Stimulated activated CD4-positive, alpha-beta T cell treated with anti-CD3 and anti-CD28 coated beads, Interleukin-12 subunit alpha, Interleukin-12 subunit beta, amount 100 ng/mL, for 4 hours (primary cell): ENCODE measurements at regions not wholly inside any gene's neighbourhood (a gene's known extent, or its start where the extent isn't known, plus 50 kb on each side); places are given as distances from the start of the nearest gene placed in this dataset.
"Not testable (repeated sequence)": the region's sequence is repeated elsewhere in the genome, so short reads cannot be mapped to it uniquely, and the experiment has no call there.

ENCODE experiments used
- DNase-seq: peaks from one replicate; pipeline ENCODE4 v3.0.0-alpha.2; 2020

DNA sequence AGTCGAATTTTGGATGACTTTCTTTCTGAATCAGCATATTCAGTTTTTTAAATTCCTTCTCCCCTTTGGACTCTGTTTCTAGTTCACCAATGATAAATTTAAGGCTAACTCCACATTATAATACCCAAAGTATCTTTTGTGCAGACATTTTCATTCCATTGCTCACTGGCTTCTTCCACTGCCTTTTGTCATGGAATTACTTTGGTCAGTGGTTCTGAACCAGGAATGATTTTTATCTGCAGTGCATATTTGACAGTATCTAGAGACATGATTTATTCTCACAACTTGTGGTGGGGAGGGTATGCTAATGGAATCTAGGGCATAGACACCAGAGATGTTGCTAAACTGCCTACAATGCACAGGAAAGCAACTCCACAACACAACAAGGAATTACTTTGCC, 234.4 kb upstream of the PRKD1 start:
- no peak for DNase-seq

DNA sequence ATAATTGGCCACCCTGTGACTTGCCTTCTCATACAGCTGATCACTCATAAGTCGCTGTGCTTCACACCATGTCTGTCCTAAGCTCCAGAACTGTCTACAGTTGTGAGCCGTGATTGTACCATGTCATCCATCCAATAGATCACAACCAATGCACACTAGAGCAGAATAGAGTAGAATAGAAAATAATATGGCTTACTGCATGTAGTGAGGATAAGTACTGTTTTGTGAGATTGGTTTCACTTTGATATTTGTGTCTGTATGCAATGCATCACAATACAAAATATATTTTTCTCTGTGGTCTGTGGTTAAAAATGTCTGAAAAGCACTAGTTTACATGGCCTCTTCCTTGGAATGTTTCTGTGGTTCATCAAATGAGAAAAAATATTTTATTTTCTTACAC, 237.6 kb upstream of the PRKD1 start:
- no peak for DNase-seq

DNA sequence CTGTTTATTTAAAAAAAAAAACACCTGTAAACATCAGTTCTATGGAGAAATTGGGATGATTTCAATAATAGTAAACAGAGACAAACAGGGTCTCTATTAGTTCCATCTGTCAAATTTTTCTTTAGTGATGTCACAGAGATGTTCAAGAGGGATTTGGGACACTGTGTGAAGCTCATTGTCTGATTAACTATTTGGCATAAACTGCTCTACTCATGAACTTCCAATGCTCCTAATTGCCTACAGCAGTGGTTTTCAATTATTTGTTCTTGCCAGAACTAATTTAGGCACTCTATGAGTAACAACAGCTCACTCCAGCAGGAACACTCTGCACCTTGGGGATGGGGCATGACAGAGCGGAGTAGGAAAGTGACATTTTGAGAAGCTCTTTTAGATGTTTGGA, 250.1 kb upstream of the PRKD1 start:
- no peak for DNase-seq

DNA sequence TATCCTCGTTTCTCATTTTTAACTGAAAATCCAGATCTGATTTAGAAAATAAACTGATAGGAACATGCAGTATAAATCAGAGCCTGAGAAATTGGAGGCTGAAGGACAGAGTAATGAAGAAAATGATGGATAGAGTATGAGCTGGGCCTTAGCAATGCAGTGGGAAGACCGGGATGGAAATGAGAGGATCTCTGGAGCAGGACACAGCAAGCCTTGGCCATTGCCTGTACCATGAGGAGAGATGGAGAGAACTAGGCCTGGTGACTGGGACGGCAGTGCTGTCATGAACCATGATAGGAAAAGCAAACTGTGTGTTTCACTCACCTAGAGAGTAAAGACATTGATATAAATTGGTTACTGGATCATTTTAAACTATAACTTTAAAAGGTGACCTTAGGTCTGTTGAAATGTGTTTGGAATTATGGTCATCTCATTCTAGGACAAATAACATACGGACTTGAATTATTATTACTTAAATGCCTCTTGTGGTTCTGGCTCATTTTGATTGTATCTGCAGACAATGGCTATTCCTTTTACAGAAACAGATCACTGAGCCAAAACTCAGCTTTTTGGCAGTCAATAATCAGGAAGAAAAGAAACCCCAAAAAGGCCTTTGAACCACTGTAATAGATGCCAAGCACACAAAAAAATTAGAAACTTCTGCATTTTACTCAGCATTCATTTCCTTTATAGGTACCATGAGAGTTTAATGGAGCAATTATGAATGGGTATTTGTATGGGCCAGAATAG, 251.9 kb upstream of the PRKD1 start:
- DNase-seq = no peak

DNA sequence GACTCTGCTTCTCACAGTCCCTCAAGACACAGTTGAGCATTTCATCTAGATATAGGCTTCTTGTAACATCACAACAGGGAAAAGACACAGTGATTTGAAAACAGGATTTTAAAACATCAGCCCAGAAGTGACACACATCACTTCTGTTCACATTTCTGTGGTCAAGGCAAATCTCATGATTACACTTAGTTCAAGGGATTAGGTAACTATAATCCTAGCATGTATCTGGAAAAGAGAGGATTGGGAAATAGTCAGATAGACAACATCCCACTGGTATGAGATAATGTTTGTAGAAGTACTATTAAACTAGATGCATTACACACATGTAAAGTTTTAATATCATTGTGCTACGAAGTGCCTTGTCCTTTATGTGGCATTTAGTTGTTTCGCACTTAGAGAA, 252.6 kb upstream of the PRKD1 start:
- no peak for DNase-seq

DNA sequence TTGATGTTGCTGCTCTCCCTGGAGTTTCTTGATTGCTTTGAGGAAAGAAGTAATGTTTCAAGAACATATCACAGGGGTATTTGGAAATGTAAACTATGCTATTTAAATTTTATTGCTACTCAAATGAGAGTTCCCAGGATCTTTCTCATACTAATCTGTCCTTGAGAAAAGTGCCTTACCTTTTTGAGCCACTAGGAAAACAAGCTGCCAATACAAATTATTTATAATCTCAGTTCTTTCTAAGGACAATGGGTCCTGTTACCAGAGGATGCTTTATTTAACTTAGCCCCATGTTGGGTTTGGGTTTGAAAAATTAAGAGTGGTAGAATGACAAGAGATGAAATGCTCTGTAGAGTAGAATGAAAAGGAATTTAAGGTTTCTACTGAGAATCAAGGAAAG, 258.2 kb upstream of the PRKD1 start:
- no peak for DNase-seq

DNA sequence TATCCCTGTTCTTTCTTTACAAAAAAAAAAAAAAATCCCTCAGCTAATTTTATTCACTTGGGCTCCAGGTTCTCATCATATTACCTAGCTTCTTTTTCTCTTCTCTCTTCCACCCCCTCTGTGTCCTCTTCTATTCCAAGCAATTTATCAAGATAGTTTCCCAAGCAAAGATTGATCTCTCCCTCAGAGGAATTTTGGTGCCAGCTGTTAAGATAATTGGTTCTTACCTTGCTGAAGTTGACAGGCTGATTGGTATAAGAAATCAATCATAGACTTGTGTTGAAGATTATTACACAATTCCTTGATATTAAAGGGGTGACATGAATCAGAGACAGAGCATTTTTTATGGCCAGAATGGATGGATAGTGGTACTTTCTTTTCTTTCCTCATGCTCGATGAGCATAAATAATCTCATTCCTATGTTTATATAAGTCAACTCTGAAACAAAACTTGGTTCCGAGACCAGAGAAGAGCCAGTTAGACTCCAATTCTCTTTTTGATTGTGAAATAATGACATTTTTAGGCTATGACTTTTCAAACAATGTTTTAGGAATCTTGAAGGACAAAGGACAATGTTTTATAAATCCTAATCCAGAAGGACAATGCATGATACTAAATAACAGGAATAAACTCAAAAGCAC, 264.1 kb upstream of the PRKD1 start:
- no peak for DNase-seq

DNA sequence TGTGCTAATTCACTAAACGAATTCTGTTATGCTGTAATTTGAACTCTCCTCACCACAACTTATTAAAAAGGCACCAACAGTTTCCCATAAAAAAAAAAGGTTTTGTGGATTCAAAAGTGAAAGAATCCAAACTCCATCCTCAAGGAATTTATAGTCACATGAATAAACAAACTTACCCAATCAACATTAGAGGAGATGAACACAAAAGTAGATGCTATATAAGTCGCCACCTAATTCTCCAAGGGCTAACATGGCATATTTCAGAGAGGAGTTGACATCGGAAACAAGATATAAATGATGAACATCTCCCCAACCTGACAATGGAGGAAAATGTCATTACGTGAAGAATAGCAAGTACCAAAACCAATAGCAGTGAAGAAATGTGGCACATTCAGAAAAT, 265.5 kb upstream of the PRKD1 start:
- DNase-seq = no peak

DNA sequence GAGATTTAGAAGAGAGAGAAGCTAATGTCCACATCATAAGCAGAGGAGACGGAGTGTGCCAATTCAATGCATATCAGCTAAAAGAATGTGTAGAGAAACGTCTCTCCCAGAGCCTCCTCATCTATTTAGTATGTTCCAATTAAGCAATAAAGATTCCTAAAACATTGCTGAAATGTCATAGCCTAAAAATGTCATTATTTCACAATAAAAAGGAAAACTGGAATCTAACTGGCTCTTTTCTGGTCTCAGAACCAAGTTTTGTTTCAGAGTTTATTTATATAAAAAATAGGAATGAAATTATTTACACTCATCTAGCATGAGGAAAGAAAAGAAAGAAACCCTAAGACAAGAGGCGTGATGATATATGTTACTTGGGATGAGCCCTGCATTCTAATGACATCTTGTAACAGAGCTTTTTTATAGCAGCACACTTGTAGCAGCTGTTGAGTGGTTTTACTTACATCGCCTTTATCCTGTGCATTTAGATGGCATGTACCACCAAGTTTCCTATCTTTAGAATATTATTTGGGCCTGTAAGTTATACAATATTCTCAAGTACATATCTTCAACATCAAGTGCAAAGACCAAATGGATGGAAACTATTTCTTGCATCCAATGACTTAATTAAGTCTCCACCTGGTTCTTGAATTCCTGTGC, 266.3 kb upstream of the PRKD1 start:
- DNase-seq = no peak

DNA sequence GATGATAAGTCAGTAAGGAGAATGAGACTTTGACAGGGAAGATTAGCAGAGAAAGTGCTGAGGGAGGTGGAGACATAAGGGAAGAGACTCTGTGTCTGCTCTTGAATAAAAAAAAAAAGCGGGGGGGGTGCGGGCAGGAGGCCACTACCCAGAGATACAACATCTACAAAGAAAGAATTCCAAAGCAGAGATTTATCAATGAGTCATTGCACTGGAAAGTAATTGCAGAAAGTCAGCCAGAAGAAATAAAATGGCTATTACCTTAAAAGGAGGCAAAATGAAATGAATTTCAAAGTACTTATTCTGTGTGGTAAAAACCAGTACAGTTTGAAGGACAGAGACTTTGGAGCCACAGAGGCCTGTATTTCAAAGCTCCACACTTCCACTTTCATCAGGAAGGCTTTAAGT, 267.1 kb upstream of the PRKD1 start:
- no peak for DNase-seq

DNA sequence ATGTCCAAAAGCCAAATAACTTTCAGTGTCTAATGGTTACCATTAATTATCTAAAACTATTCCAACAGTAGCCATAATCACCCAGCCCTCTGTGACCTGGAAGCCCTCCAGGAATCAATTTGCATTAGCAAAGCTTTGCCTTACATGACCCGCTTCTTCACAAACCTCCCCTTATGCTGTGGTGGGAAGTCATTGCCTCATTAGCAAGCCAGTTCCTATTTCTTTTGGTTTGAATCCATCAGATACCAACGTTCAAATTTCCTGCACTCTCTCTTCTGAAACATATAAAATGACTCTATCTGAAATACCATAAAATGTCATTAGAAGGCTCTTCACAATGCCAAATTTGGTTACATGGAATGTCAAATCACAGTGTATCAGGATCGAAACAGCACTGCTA, 268.3 kb upstream of the PRKD1 start:
- DNase-seq = no peak

DNA sequence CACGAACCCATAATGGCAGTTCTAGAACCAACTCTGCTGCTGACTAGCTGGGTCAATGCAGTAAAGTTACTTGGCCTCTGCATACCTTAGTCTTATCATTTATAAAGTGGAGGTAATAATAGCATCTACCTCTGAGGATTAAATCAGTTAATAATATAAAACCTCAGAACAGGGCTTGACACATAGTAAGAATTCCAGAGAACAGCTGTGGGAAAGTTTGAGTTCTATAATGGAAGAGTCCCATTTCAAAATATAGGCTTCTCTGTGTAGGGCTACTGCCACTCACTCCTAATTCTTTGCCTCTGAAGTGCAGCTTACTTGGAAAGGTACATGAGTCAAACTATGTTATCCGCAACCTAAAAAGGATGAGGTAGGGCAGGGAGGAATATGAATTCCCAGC, 269.2 kb upstream of the PRKD1 start:
- no peak for DNase-seq

DNA sequence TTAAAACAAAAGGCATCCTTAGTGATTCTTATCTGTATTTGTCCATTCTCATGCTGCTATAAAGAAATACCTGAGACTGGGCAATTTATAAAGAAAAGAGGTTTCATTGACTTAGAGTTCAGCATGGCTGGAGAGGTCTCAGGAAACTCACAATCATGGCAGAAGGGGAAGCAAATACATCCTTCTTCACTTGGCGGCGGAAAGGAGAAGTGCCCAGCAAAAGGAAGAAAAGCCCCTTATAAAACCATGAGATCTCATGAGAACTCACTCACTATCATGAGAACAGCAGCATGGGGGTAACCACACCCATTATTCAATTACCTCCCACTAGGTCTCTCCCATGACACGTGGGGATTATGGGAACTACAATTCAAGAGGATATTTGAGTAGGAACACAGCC, 271.1 kb upstream of the PRKD1 start:
- not testable (repeated sequence) for DNase-seq

DNA sequence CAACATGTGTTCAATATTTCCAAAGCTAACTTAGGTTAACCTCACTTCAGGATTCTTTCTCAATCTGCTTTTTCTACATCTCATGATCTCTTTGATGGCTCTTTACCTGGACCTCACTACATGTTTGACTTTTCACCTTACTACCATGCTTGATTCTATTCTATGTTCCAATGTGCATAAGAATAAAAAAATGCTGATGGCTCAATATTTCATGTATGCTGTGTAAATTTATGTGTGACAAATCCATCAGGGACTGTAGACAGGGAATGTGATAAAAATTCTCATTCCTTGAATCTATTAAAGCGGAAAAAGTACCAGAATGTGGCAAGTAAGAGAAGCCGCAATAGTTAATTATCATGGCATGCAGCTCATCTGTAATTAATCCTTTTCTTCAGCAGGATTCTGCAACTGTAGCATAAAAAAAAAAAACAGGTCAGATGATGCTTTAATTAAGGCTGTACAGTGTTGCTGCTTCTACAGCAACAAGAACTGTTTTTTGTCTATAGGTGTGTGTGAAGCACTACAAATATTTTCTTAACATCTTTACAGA, 276.9 kb upstream of the PRKD1 start:
- no peak for DNase-seq

DNA sequence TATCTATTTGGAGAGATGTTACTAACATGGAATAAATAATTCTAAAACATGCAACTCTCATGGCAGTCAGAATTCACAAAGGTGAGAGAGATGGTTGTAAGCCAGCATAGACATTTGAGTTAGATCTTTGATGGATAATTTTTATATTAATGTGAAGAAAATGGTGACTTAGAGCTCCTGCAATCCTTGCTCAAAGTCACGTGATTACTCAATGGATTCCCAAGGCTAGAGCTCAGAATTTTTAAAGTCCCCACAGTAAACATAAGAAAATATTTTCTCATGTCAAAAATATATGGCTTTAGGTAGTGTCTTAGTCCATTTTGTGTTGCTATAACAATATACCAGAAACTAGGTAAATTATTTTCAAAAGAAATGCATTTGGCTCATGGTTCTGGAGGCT, 281.5 kb upstream of the PRKD1 start:
- DNase-seq = no peak

DNA sequence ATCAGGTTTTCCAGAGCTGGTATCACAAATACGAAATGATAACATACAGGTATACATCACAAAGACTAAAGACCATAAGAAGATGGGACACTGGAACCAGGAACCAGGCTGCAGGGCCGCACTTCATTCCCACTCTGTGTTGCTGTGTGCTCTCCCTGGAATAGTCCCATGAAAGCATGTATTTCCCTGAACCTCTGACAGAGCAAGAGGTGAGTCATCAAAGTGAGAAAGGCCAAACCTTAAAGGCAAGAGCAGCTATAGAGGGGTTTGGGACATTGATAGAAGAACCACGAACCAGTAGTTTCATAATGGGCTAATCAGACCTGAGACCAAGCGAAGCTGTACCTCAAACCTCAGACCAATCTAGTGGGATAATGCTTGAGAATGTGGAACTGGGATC, 283.0 kb upstream of the PRKD1 start:
- DNase-seq = no peak

DNA sequence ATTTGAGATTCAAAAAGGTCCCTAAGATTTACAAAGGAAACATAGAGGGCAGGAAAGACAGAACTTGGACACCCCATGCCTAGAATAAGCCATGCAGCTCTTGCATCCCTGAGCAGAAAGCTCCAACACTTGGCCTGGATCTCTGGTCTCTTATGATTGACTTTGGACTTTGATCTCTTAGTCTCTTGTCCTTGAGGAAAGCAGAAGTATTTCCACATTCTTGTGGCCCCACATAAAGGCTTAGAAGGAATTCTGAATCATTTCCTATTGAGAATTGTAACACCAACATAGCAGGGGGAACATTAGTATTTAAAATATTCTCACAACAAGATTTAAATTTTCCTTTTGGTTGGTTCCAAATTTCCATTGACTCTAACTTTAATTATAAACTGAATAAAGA, 283.7 kb upstream of the PRKD1 start:
- DNase-seq = no peak

DNA sequence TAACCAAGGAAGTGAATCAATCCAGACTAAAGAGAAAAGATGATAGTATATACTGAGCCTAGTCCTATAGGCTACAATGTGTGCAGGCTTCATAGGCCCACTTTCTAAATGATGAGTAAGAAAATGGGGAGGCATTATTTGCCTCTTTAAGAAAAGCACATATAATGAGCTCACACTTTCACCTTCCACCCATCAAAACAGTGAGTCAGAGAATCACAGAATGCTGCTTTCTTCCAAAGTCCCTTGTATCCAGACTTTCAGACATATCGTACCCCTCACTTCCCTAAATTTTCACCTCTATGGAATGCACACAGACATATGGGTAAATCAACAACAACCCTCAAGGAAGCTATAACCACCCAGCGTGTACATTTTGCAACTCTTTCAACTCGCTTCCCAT, 286.4 kb upstream of the PRKD1 start:
- DNase-seq = no peak

DNA sequence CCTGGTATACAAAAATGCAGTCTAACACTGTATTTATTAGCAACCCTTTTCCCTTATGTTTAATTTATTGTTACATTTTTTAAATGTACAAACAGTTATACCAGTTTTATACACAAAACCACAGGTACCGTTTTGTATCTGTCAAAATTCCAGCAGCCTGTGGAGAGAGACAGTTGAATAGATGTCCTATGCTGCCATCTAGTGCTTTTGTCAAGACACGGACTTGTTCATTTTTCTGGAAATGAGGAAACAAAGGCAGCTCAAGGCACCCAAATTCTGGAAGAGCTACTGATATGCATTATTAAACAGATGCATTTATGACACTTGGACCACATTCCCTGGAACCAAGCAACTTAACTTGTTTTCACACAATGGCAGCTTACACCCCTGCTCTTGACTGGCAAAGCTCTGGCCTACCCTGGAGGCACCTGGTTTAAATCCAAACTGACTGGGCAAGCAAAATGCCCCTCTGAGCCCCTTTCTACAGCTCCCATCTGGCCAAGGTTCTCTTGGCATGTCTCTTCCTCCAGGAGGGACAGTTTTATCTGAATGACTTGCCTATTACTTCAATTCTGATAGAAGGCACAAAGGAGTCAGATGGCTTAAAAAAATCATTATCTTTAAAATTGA, 286.9 kb upstream of the PRKD1 start:
- DNase-seq = no peak

DNA sequence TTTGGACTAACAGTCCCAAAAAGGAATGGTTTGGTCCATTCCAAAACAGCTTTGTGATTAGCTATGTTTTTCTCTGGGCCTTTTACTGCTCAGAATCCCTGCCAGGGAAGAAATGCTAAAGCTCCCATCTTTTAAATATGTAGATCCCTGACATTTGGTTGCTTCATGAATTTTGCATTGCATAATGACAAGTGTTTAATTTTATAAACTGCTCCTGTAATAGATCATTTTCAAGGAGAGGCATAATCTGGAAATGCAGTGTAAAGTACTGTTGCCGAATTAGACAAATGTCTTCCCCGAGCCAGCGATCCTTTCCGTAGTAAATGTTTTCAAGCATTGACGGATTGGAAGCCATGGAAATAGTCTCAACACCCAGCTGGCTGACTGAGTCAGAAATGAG, 291.3 kb upstream of the PRKD1 start:
- DNase-seq = no peak

DNA sequence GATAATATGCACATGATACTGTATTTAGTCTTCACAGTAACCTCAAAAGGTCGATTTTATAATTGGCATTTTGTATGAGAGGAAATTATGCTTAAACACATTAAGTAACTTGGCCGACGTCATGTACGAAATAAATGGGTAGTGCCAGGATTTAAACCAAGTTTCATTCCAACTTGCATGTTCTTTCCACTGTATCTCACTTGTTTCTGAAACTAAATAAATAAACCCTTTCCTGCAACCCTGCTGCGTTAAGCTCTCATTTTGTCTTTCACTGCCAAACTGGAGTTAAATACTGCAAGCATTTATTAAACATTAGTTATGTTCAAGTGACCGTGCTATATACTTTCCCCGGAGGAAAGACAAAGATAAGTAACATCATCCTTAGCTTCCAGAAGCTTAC, 293.9 kb upstream of the PRKD1 start:
- no peak for DNase-seq

DNA sequence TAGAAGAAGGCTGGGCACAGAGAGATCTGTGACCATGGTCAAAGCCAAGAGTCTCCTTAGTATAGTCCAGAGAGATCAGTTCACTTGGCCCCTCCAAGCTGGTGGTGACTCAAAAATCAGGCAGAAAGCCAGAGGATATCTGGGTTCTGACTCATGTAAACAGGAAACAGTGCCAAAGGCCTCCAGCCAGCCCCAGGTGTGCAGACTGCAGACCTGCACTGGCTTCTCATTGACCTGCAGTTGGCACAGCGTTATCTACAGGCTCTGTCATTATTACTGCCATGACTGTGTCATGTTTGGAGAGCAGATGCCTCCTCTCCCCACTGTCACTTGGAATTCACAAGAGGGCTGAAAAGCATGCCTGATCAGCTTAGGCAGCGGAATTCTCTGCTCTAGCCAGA, 295.7 kb upstream of the PRKD1 start:
- DNase-seq = no peak

DNA sequence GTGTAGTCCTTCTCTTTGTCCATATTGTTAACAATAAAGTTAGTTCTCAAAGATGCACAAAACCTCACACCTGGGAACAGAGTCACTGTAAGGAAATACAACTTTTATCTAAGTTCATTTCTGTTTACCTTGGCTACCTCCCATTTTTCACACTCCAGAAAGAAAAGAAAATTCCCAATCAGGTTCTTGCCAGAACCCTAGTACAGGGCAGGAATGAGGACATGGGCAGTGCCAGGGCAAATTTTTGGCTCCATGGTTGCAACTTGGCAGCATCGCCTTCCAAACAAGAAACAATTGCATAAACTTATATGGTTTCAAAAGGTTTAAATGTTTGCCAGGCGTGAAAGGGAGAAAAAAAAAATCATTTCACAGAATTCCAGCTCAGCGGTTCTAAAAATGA, 296.3 kb upstream of the PRKD1 start:
- no peak for DNase-seq

DNA sequence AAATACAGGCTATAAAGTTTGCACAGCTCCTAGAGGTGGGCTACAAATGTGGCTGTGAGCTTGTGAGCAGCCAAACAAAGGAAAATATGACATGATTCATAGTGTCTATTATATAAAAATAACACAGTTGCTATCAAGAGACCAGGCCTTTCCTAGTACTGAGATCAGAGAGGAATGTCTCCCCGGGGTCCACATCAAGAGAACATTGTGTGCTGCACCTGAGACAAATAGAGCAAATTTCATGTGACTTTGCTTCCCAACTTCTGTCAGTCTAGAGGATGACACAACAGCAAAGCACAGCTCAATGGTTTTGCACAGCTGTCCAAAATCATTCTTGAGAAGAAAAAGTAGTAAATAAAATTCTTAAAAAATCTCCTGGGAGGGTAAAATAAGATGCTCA, 297.5 kb upstream of the PRKD1 start:
- no peak for DNase-seq
